H1 (cell line): ENCODE measurements at regions not wholly inside any gene's neighbourhood (a gene's known extent, or its start where the extent isn't known, plus 50 kb on each side); places are given as distances from the start of the nearest gene placed in this dataset.

Experiments used
- CTCF ChIA-PET: fragments of 300-600 bp; sonication (Branson Sonifier 250); formaldehyde crosslinking; loops from one replicate; lab custom pipeline; 2021; ENCODE audit not compliant: partially characterized antibody; lab: Charles Lee
- POLR2A ChIA-PET: fragments of 300-600 bp; sonication (Branson Sonifier 250); formaldehyde crosslinking; loops from one replicate; lab custom pipeline; 2021; ENCODE audit warnings: inconsistent platforms; ENCODE audit not compliant: partially characterized antibody; lab: Charles Lee
- DNase-seq, 2 experiments: peaks; one replicate each; pipeline versions ENCODE4 v3.0.0 to v3.0.0-alpha.2; 2010 to 2022; ENCODE audit warnings: low spot score in 2 of 2, low read depth in 1 of 2, mixed read lengths in 1 of 2
- FAIRE-seq: peaks from 2 replicates; lab custom pipeline; 2011; peaks lifted over from hg19 to GRCh38; lab: Jason Lieb, UNC
- H2AFZ ChIP-seq: 2 replicates; pipeline ENCODE4 v1.8.1; 2012; ENCODE audit warnings: low read length, inconsistent platforms
- H2AK5ac ChIP-seq: 2 replicates; pipeline ENCODE4 v1.6.1; 2013; ENCODE audit warnings: low read depth, low read length
- H2BK120ac ChIP-seq: replicated peaks from 2 replicates; pipeline ENCODE3; 2013; ENCODE audit warnings: low read depth, low read length, inconsistent platforms
- H2BK12ac ChIP-seq: 2 replicates; pipeline ENCODE4 v1.6.1; 2013; ENCODE audit warnings: low read depth, low read length
- H2BK15ac ChIP-seq: 2 replicates; pipeline ENCODE4 v1.6.1; 2013; ENCODE audit warnings: low read length
- H2BK20ac ChIP-seq: 2 replicates; pipeline ENCODE4 v1.6.1; 2013; ENCODE audit warnings: low read length
- H2BK5ac ChIP-seq: 2 replicates; pipeline ENCODE4 v1.6.1; 2013; ENCODE audit warnings: low read depth, low read length
- H3K14ac ChIP-seq: 2 replicates; pipeline ENCODE4 v1.6.1; 2013; ENCODE audit warnings: inconsistent platforms; ENCODE audit not compliant: insufficient read length
- H3K18ac ChIP-seq: 2 replicates; pipeline ENCODE4 v1.6.1; 2013; ENCODE audit warnings: low read length; ENCODE audit errors: extremely low read depth
- H3K23ac ChIP-seq: 2 replicates; pipeline ENCODE4 v1.6.1; 2013; ENCODE audit warnings: inconsistent platforms; ENCODE audit not compliant: insufficient read length
- H3K23me2 ChIP-seq: 2 replicates; pipeline ENCODE4 v1.6.1; 2013; ENCODE audit warnings: low read depth, low read length
- H3K27ac ChIP-seq: 2 replicates; pipeline ENCODE4 v1.6.1; 2011; ENCODE audit warnings: low read depth, low read length, inconsistent platforms
- H3K27me3 ChIP-seq, 4 experiments: replicated peaks in 1 of 4; 1 replicate in 1 of 4; 2 replicates in 3 of 4; pipeline versions ENCODE4 v1.6.1 to v1.8.1; 2011 to 2013; ENCODE audit warnings: low read length in 3 of 4, mild to moderate bottlenecking in 3 of 4, inconsistent platforms in 2 of 4, mixed read lengths in 2 of 4, moderate library complexity in 1 of 4; ENCODE audit not compliant: control insufficient read depth in 3 of 4, insufficient read depth in 3 of 4; ENCODE audit errors: extremely low read depth in 1 of 4
- H3K36me3 ChIP-seq, 4 experiments: 2 replicates each; pipeline versions ENCODE4 v1.6.1 to v1.8.1; 2011 to 2013; ENCODE audit warnings: mild to moderate bottlenecking in 4 of 4, low read length in 3 of 4, moderate library complexity in 2 of 4, control low read depth in 1 of 4, inconsistent platforms in 1 of 4; ENCODE audit not compliant: insufficient read depth in 4 of 4, control insufficient read depth in 2 of 4
- H3K4ac ChIP-seq: replicated peaks from 2 replicates; pipeline ENCODE3; 2013; ENCODE audit warnings: low read length, low read depth, mixed read lengths, inconsistent platforms; ENCODE audit not compliant: insufficient read length
- H3K4me1 ChIP-seq, 4 experiments: replicated peaks in 1 of 4; 1 replicate in 1 of 4; 2 replicates in 3 of 4; pipeline versions ENCODE4 v1.6.1 to v1.8.1; 2011 to 2013; ENCODE audit warnings: low read length in 3 of 4, inconsistent platforms in 2 of 4, mixed read lengths in 1 of 4; ENCODE audit not compliant: insufficient read depth in 4 of 4, control insufficient read depth in 3 of 4
- H3K4me2 ChIP-seq, 2 experiments: 2 replicates each; pipeline versions ENCODE4 v1.6.1 to v1.8.1; 2011 to 2013; ENCODE audit warnings: low read depth in 2 of 2, low read length in 2 of 2, control low read depth in 1 of 2, inconsistent platforms in 1 of 2, mild to moderate bottlenecking in 1 of 2; ENCODE audit not compliant: insufficient read depth in 1 of 2
- H3K4me3 ChIP-seq, 4 experiments: fragments of 200-600, 300-600 bp in 1 of 4; sonication (generic), shearing (Covaris generic), sonication (Bioruptor Twin) in 1 of 4; 2 replicates each; pipeline versions ENCODE4 v1.5.1 to v1.8.1; 2011 to 2016; ENCODE audit warnings: low read length in 4 of 4, low read depth in 3 of 4, control low read depth in 2 of 4, inconsistent platforms in 2 of 4, mild to moderate bottlenecking in 2 of 4, mixed read lengths in 1 of 4, moderate library complexity in 1 of 4; ENCODE audit not compliant: insufficient read depth in 2 of 4; ENCODE audit errors: extremely low read depth in 1 of 4
- H3K56ac ChIP-seq: replicated peaks from 2 replicates; pipeline ENCODE3; 2013; ENCODE audit warnings: low read depth, mild to moderate bottlenecking, mixed read lengths, low read length, inconsistent platforms; ENCODE audit not compliant: insufficient read length
- H3K79me1 ChIP-seq: 2 replicates; pipeline ENCODE4 v1.6.1; 2013; ENCODE audit warnings: low read depth, low read length, control low read depth
- H3K79me2 ChIP-seq, 2 experiments: 2 replicates each; pipeline versions ENCODE4 v1.6.1 to v1.8.1; 2012 to 2013; ENCODE audit warnings: low read length in 2 of 2, mild to moderate bottlenecking in 2 of 2, inconsistent platforms in 1 of 2; ENCODE audit not compliant: insufficient read depth in 2 of 2, control insufficient read depth in 1 of 2
- H3K9ac ChIP-seq, 4 experiments: replicated peaks in 1 of 4; 1 replicate in 1 of 4; 2 replicates in 3 of 4; pipeline versions ENCODE4 v1.6.1 to v1.8.1; 2011 to 2013; ENCODE audit warnings: low read depth in 3 of 4, low read length in 3 of 4, control low read depth in 2 of 4, mild to moderate bottlenecking in 2 of 4, moderate library complexity in 2 of 4, inconsistent platforms in 1 of 4; ENCODE audit errors: extremely low read depth in 1 of 4
- H3K9me3 ChIP-seq, 2 experiments: 2 replicates each; pipeline versions ENCODE4 v1.6.1 to v1.8.1; 2012 to 2013; ENCODE audit warnings: mild to moderate bottlenecking in 2 of 2, moderate library complexity in 2 of 2, control low read depth in 1 of 2, inconsistent platforms in 1 of 2, low read depth in 1 of 2, low read length in 1 of 2, mixed read lengths in 1 of 2; ENCODE audit not compliant: insufficient read depth in 2 of 2
- H4K20me1 ChIP-seq, 2 experiments: replicated peaks in 1 of 2; 2 replicates each; pipeline versions ENCODE3 to v1.8.1; 2011 to 2013; ENCODE audit warnings: inconsistent platforms in 2 of 2, low read length in 2 of 2, mild to moderate bottlenecking in 1 of 2; ENCODE audit not compliant: insufficient read depth in 2 of 2, control insufficient read depth in 1 of 2
- H4K5ac ChIP-seq: 2 replicates; pipeline ENCODE4 v1.6.1; 2013; ENCODE audit warnings: low read length, low read depth, mixed read lengths, inconsistent platforms; ENCODE audit not compliant: insufficient read length
- H4K8ac ChIP-seq: 2 replicates; pipeline ENCODE4 v1.8.0; 2013; ENCODE audit warnings: mild to moderate bottlenecking, moderate library complexity, low read length, inconsistent platforms; ENCODE audit not compliant: insufficient read depth; ENCODE audit errors: extremely low read depth
- H4K91ac ChIP-seq: replicated peaks from 2 replicates; pipeline ENCODE3; 2013; ENCODE audit warnings: low read length, mixed read lengths, inconsistent platforms; ENCODE audit not compliant: insufficient read length
- EGR1 ChIP-seq: IDR thresholded peaks from 2 replicates; pipeline ENCODE4 v1.6.1; 2011; ENCODE audit warnings: low read depth, low read length, borderline replicate concordance
- NANOG ChIP-seq: IDR thresholded peaks from 2 replicates; pipeline ENCODE4 v1.6.1; 2011; ENCODE audit warnings: low read length, low read depth, mild to moderate bottlenecking, inconsistent platforms; ENCODE audit not compliant: insufficient read depth, poor library complexity, severe bottlenecking
- RAD21 ChIP-seq, 2 experiments: IDR thresholded peaks in 1 of 2; conservative IDR thresholded peaks in 1 of 2; 2 replicates each; pipeline ENCODE4 v1.6.1; 2011; ENCODE audit warnings: low read depth in 2 of 2, low read length in 2 of 2, improper control_type of control experiment in 1 of 2, inconsistent platforms in 1 of 2, mild to moderate bottlenecking in 1 of 2, moderate library complexity in 1 of 2
- ZNF274 ChIP-seq: IDR thresholded peaks from 2 replicates; pipeline ENCODE4 v1.7.0; 2012; ENCODE audit warnings: low read length, borderline replicate concordance; ENCODE audit errors: extremely low read depth
- WGBS, 2 experiments: shearing (Covaris generic) in 1 of 2; methylation state at CpG; one replicate each; pipeline versions ENCODE4 v1.1.6 to v1.1.7; 2013 to 2015; ENCODE audit warnings: low lambda C conversion rate in 2 of 2, mixed read lengths in 2 of 2, inconsistent platforms in 1 of 2, low coverage in 1 of 2, missing lambda C conversion rate in 1 of 2; ENCODE audit not compliant: insufficient replicate concordance in 2 of 2, insufficient coverage in 1 of 2, insufficient read length in 1 of 2; ENCODE audit errors: extremely low coverage in 1 of 2, missing lambda C conversion rate in 1 of 2; 5-methylcytosine and 5-hydroxymethylcytosine counted together

GRCh38 chr2:136327162-136327852 is 209.4 kb upstream of the CXCR4 start:
- no peaks in the 10 kb centered on the region for H3K36me3 ChIP-seq
- H4K91ac ChIP-seq = no peak overlapping the region
- no peak overlapping the region for H2BK15ac ChIP-seq
- no peak overlapping the region for H3K4me2 ChIP-seq
- no peaks in the 10 kb centered on the region for H3K23me2 ChIP-seq
- no peaks in the 10 kb centered on the region for H3K27me3 ChIP-seq
- ChIA-PET POLR2A (no interaction called here), CTCF (interaction anchor here (1.4 kb wide), 1 partner anchor 330 kb away, joined by 4 read pairs; no protein-coding TSS in a partner anchor)
- no peak overlapping the region for H2BK120ac ChIP-seq
- H4K5ac ChIP-seq = no peak overlapping the region
- H3K4ac ChIP-seq = no peak overlapping the region
- no peak overlapping the region for H2BK12ac ChIP-seq
- H3K23ac ChIP-seq = no peak overlapping the region
- H4K20me1 ChIP-seq = no peaks in the 10 kb centered on the region
- H3K79me2 ChIP-seq = no peaks in the 10 kb centered on the region
- no peak overlapping the region for H3K27ac ChIP-seq
- no peak overlapping the region for H2AK5ac ChIP-seq
- H3K9ac ChIP-seq = no peak overlapping the region
- H2BK5ac ChIP-seq = no peak overlapping the region
- H2BK20ac ChIP-seq = no peak overlapping the region
- DNase-seq = no peak
- 82% methylated on average over 12 of the region's 12 CpGs; no CpG with 5 or more reads in 1 of the 2 experiments for WGBS, 2 experiments
- no peak overlapping the region for H2AFZ ChIP-seq
- TF ChIP-seq ZNF274 = no peak
- peak; percentile 47; the same call in 1 of the 2 replicates for TF ChIP-seq EGR1
- TF ChIP-seq RAD21 (IDR thresholded peaks at IDR 0.05 in 1 of 2, conservative IDR thresholded peaks at IDR 0.05 in 1 of 2; ENCODE audit: low read depth in 2 of 2, low read length in 2 of 2) = 0 out of 4 replicates have a peak, but pooled peaks of 1 of the 2 experiments have one; percentile 3
- TF ChIP-seq NANOG = no peak
- no peaks in the 10 kb centered on the region for H3K9me3 ChIP-seq
- no peak overlapping the region for H3K14ac ChIP-seq
- no peak overlapping the region for H3K4me3 ChIP-seq
- H4K8ac ChIP-seq = no peak overlapping the region
- no peaks in the 10 kb centered on the region for H3K79me1 ChIP-seq
- no peak for FAIRE-seq
- no peak overlapping the region for H3K56ac ChIP-seq
- no peak overlapping the region for H3K18ac ChIP-seq
- peaks cover 4 to 10% (median 7%) of the 10 kb centered on the region in 4 experiments; a peak in 5 of 7 replicates for H3K4me1 ChIP-seq
